DMS153 treated with DMSO at 0.1 percent for 48 hours (cell line): ENCODE measurements at regions not wholly inside any gene's neighbourhood (a gene's known extent, or its start where the extent isn't known, plus 50 kb on each side); places are given as distances from the start of the nearest gene placed in this dataset.
"Not testable (repeated sequence)": the region's sequence is repeated elsewhere in the genome, so short reads cannot be mapped to it uniquely, and the experiment has no call there.

ENCODE experiments used
- DNase-seq: peaks from one replicate; lab custom pipeline; 2025; ENCODE audit not compliant: unreplicated experiment; lab: John Stamatoyannopoulos, UW

DNA sequence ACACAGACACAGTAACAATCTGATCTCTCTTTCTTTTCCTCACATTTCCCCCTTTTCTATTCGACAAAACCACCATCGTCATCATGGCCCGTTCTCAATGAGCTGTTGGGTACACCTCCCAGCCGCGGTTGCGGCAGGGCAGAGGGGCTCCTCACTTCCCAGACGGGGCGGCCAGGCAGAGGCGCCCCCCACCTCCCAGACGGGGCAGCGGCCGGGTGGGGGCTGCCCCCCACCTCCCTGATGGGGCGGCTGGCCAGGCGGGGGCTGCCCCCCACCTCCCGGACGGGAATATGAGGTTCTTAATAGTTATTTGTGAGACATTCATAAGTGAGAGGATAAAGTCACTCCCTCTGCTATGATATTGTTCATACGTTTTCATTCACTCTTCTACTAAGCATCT is 229.7 kb downstream of the CD109 start:
- not testable (repeated sequence) for DNase-seq

DNA sequence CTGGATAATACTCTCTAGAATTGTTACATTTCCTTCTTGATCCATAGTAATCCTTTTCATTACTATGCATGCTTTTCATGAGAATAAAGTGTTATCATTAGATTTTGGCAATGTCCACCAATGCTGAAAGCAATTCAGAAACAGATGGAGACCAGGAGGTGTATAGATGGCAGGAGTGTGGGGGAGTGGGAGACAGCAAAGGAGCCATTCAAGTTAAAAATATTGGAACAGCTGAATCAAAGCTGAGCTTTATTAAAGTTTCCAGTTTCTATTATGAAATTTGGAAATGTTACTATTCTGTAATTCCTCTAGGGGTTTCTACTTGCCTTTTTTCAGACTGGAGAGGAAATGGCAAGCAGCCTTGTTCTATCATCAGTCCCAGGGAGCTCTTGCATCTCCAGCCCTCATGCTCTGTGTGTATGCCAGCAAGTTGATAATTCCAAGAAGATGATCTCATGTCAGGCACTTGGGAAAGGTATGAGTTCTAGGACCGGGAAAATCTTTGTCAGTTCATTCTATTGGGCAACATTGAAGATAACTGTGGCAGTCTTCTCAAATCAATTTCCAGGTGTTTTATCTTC is 228.0 kb downstream of the CD109 start:
- no peak for DNase-seq

DNA sequence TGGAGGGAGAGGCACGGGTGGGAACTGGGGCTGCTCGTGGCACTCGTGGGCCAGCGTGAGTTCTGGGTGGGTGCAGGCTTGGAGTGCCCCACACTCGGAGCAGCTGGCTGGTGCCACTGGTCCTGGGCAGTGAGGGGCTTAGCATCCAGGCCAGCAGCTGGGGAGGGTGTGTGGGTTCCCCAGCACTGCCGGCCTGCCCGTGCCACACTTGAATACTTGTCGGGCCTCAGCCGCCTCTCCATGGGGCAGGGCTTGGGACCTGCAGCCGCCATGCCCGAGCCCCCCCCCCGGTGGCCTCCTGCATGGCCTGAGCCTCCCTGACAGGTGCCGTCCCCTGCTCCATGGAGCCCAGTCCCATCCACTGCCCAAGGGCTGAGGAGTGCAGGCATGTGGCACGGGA is 207.2 kb downstream of the CD109 start:
- no peak for DNase-seq

DNA sequence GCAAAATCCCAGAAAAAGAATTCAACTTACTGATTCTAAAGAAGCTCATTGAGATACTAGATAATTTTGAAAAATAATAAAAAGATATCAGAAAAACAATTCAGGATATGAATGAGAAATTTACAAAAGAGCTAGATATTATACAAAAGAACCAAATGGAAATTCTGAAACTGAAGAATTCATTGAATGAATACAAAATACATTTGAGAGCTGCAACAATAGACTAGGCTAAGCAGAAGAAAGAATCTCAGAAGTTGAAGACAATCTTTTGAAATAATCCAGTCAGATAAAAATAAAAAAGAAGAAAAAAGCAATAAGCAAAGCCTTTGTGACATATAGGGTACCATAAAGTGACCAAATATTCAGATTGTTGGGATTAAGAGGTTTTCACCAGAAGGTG is 206.0 kb downstream of the CD109 start:
- DNase-seq: no peak

DNA sequence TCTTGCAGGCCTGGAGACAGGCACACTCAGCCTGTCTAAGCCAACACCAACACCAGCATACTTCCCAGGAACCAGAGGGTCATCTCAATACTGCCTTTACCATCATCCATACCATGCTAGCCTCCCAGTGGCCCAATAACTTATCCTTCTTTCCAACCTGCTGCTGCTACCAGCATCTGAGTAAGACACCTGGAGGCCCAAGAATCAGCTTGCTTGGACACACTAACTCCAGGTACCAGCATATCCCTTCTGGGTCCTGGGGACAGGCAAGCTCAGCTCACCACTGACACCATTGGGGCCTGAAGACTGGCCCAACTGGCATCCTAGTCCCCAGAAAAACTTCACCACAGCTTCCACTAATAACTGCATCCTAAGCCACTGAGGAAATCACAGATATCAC is 205.3 kb downstream of the CD109 start:
- DNase-seq: no peak

DNA sequence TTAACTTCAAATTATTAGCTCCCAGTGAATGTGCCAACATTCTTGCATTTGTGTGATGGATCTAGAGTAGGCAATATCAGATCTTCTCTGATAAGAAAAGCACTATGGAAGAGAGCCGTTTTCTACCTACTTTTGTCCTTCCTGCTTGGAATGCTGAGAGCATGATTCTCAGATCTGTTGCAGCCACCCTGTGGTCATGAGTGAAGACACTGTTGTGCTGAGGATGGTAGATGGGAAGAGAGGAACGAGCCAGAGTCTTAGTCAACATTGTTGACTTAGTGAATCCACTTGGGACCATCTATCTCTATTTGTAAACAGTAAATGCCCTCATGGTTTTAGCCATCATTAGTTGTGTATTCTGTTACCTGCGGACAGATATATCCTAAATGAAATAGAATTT is 202.6 kb downstream of the CD109 start:
- DNase-seq: no peak

DNA sequence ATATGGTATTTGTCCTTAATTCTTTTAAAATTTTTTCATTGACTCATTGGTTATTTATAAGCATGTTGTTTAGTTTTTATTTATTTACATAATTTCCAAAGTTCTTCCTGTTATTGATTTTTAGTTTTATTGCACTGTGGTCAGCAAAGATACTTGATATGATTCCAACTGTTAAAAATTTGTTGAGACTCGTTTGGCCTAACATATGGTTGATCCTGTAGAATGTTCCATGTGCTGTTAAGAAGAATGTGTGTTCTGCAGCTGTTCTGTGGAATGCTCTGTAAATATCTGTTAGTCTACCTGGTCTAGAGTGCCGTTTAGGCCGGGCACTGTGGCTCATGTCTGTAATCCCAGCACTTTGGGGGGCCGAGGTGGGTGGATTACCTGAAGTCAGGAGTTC is 197.7 kb downstream of the CD109 start:
- DNase-seq: no peak

DNA sequence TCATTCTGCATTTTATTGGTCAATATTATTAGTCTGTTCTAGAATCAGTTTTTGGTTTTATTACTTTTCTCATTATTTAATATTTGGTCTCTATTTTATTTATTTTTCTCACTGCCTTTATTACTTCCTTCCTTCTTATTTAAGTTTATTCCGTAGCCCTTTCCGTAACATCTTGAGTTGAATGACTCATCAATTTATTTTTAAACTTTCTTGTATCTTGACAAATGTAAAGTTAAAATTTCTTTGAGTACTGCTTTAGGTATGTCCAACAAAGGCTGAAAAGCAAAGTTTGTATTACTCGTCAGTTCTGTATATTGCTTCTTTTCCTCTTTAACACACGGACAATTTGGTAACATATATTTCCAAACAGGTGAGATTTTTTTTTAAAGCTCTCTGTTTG is 192.0 kb downstream of the CD109 start:
- DNase-seq: no peak

DNA sequence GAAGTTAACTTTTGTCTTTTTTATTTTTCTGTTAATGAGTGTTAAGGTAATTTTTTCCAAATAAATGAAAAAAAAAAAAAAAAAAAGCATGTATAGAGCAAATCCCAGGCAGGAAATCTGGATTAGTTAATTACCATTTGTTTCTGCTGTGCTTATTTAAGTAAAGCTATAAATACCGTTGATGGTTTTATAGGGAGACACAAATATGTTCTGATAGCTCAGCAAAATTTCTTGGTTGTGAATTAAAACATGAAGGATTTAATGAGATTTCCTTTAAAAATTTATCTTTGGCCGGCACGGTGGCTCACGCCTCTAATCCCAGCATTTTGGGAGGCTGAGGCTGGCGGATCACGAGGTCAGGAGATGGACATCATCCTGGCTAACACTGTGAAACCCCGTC is 189.4 kb downstream of the CD109 start:
- no peak for DNase-seq

DNA sequence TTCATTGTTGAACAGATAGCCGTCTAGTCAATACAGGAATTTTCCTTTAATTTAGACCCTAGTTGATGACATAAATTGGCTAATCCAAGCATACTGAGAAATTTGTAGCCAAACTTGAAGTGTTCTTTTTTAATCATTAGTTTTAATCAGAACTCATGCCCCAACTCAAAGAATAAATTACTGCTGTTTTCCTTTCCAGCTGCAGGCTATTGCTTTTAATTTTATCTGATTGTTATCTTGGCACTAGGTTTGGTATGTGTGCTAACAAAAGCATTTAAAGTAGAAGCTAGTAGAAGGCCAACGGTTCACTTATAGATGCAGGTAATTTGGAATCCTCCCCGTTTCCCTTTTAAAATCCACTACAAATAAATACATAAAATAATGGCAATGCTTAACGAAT is 188.5 kb downstream of the CD109 start:
- no peak for DNase-seq

DNA sequence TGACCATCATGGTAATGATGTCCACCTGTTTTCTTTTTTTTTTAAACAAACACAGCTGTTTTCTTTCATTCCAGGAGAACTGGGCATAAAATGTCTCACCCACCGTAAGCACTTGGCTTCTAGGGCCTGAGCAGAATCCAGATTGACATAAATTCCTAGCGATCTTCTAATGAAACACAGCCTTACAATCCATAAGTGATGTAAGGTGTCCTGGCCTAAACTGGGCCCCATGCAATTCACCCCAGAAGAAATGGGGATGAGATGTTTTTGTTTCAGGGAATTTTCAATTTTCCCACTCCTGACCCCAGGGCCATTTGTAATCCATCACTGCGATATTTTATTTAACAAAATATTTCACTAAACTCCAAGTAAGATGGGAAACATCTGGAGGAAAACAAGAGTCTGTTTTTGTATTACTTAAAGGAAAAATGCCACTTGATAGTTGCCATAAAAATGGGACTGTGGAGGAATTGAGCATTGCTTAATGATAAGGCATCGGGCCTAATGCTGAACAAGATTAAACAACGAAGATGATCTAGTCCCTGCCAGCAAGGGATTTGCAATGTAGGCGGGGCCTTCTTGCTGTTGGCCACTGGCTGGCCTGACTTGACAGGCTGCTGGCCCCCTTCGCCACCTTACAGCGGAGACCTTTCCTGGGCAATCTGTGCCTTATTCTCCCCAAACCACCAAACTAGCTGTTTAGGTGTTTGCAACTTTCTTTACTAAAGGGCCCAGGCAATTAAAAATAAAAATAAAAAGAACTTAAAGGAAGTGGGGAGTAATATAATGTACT is 183.7 kb downstream of the CD109 start:
- no peak for DNase-seq

DNA sequence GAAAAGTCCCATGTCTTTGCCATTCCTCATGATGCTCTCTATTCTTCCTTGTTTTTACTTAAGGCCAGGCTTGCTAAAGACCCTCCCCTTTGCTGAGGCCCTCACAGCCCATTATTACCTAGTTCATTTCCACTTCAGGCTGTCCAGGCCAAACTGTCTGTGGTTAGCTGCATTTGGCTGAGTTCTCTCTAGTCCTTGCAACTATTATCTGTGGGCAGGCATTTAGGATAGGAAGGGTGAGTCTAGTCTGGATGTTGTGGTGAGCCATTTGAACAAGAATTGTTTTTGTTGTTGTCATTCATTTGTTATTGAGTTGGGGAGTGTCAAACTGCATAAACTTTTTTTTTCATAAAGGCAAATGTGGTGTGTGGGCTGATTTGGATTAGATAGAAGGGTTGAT is 182.4 kb downstream of the CD109 start:
- DNase-seq: no peak
